GM19025 (cell line): ENCODE measurements at regions not wholly inside any gene's neighbourhood (a gene's known extent, or its start where the extent isn't known, plus 50 kb on each side); places are given as distances from the start of the nearest gene placed in this dataset.

Source experiments
- ATAC-seq: cut with Tn5 transposase; IDR thresholded peaks from one replicate; pipeline ENCODE4 v1.9.1; 2021; ENCODE audit warnings: mild to moderate bottlenecking, low read depth, moderate library complexity; ENCODE audit not compliant: unreplicated experiment

- no peak for ATAC-seq
These were observed 328.8 kb upstream of the NWD2 start for GRCh38 chr4:36915717-36916116.

DNA sequence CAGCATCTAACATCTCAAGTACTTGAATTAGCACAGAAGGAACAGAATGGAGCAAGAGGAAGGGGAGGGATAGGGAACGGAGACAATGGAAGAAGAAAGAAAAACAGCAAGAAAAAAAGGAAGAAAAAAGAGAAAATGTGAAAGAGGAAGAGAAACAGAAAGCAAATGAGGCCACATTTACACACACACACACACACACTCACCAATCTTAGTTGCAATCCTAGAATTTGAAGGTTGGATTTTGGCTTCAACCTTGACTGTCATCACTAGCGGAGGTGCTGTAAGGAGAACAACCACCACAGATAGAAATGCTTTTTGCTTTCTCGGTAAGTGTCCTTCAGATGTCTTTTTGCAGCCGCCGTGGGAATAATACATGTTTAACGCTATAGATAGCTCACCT lies 327.1 kb upstream of the NWD2 start:
- ATAC-seq: no peak

GRCh38 chr4:36919721-36920120 lies 324.8 kb upstream of the NWD2 start:
- no peak for ATAC-seq

- ATAC-seq: no peak
These were observed 322.9 kb upstream of the NWD2 start for GRCh38 chr4:36921476-36922216.

DNA sequence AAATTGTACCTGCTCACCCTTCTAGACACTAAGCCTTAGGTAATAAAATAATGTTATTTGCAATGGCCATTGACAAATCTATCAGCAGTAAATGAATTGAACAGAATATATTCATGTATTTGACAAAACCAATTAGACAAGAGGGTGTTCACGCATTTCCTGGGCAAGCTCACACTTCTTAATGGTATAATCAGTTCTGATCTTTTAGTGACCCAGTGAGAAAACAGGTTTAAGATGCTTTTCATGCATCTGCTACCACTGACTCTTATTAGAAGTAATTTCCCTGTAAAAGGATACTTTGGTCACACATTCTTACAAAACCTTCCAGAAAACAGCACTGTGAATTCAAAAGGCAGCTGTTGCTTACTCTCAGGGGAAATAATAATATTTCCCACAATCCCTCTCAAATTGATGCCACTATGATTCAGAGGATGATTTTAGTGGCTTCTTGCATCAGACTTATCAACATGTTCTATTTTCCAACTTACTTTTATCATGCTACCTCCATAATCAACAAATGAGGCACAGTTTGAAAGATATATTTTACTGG lies 313.9 kb upstream of the NWD2 start:
- no peak for ATAC-seq

GRCh38 chr4:36944232-36944631 lies 300.3 kb upstream of the NWD2 start:
- ATAC-seq: no peak

DNA sequence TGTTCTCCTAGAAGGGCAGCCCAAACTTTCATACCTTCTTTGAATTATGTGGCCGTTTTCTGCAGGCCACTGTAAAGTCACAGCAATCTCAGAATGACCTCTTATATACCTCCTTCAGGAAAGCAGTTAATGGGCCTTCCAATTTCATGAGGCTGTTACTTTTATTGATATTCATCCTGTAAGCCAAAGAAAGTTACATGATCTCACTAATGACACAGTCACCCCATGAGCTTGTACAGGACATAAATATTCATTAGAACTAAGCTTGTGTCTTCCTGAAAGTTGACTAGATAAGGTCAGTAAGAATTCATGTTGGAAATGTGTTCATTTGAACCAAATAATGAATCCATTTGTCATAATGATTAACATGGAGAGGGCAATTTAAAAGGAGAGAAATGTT lies 283.1 kb upstream of the NWD2 start:
- no peak for ATAC-seq

DNA sequence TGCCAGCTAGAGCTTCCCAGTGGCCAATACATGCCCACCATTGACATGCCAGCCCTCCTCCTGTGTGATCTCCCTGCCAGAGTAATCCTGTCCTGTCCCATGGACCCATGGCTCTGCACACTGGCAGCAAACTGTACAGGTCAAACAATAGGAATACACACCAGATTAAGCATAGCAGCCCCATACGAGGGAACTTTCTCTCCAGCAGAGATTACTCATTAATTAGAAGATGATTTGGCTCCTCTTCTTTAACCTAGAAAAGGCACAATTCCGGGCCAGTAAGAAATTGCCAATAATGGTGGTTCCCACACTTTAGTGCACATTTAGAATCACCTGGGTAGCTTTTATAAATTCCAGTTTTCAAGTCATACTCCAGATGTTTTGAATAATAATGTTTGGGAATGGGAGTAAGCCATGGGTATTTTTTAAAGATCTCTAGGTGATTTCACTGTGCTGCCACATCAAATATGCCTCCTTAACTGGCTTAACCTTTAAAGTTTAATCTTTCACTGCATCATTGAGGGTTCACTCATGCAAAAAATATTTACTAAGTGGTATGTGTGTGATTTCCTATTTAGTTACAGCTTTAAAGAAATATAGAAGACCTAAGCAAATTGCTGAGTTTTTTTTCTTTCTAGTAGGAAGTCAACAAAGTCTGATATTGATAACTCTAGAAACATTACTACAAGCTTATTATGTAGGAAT lies 277.6 kb upstream of the NWD2 start:
- no peak for ATAC-seq

DNA sequence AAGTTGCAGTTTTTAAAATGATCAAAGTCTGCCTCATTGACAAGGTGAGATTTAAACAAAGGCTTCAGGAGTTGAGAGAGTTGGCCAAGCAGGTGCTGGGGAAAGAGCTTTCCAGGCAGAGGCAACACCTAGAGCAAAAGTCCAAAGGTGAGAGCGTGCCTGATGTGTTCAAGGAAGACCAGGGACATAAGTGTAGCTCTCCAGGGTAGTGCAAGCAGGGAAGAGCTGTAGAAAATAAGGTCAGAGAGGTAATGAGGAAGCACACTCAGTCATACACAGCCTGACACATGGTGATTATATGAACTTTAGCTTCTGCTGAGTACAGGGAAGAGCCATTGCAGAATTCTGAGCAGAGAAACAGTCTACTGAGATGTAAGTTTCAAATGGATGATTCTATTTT lies 265.0 kb upstream of the NWD2 start:
- no peak for ATAC-seq

DNA sequence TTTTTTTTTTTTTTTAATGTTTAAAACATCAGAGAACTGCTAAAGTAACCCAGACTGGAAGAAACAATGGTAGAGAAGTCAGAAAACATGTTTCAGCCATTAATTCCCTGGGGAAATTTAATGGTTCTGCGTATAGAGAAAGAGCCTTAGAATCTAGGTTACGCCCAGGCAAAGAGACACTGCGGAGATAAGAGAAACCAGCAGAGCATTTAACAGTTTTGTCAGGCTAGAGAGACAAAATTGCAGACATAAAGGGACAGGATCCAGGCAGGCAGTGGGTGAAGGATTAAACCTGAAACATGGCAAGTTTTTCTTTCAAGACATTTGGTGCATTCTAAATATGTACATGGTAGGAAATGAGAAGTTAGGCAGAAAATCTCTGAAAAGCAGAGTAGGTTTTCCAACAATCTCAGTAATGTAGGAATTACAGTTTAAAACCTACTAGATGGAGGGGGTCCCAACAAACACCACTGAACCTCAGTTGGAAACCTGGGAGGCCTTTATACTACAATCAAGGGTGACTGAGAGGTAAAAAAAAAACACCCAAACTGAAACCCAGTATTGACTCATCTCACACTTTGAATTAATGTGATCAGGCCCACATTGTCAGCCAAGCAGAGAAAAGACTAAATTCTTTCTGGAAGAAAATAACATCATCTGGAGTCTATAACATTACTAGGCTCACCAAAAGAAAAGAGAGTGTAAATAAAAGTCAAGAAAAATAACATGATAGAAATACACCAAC lies 254.2 kb upstream of the NWD2 start:
- ATAC-seq: peak; percentile 82

GRCh38 chr4:36997727-36998126 lies 246.8 kb upstream of the NWD2 start:
- ATAC-seq: no peak

- no peak for ATAC-seq
These were observed 244.3 kb upstream of the NWD2 start for GRCh38 chr4:37000281-37000680.

DNA sequence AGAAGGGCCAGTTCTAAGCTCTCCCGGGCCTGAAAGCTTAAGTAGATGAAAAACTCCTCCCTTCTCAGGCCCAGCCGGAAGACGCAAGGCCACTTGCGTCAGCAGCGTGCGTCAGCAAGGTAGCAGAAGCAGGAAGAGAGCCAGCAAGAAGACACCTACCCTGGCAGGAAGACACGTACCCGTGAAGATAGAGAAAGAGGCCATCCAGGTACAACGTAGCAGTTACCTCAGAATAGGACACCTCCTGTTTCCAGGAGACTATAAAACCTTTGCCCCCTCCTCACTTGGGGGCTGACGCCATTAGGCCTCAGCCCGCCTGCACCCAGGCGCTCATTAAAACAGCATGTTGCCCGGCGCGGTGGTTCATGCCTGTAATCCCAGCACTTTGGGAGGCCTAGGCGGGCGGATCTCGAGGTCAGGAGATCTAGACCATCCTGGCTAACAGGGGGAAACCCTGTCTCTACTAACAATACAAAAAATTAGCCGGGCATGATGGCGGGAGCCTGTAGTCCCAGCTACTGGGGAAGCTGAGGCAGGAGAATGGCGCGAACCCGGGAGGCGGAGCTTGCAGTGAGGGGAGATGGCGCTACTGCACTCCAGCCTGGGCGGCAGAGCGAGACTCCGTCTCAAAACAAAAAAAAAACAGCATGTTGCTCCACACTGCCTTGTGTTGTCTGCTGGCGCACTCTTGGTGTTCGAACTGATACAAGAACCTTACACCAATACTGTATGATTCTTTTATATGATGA lies 242.7 kb upstream of the NWD2 start:
- ATAC-seq: no peak

DNA sequence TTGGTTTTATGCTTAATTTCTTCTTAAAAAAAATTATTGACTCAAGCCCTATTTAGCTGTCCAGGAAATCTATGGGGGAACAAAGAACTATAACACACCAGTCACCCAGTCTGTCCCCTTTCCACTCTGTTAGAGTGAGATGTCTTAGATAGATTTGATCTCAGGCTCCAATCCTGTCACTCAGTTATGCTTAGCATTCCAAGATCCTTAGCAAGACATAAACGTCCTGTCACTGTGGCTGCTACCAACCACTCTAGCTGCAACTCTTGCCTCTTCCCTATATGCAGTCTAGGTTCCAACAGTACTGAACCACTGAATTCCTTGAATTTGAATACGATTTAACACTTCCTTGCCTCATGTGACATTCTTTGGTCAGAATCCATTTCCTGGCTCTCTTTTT lies 241.9 kb upstream of the NWD2 start:
- no peak for ATAC-seq

DNA sequence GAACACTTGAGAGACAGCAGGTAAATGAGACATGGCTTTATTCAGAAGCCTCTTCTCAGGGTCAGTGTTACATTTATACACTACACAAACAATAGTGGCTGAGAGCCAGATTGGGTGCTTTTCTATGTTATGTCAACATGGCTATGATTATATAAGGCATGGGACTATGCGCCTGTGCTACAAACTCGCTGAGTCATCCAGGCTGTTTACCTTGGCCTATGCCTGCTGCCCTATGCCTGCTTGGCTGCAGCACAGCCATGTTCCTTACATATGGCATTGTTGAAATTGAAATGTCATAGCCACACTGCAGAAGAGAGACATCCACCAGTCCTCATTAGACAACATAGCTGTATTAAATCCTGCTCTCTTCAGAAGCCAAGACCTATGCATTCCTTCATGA lies 236.3 kb upstream of the NWD2 start:
- no peak for ATAC-seq

- ATAC-seq: no peak
These were observed 230.0 kb upstream of the NWD2 start for GRCh38 chr4:37014584-37014983.

DNA sequence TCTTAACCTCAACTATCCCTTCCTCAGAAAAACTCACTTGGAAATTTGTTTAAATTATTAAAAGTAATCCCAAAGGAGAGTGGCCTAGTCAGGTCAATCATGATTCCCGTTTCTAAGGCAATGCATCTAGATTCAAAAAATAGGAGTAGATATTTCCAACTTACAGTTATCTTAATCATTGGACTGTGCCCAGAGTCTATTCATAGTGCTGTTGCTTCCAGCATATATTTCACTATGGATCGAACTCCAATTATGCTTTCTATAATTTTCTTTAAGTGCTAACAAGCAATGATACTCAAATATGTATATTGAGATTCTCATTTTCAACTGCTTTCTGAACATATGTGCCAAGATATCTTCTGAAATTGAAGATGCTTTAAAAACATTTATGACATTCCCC lies 229.2 kb upstream of the NWD2 start:
- ATAC-seq: no peak

GRCh38 chr4:37023504-37023903 lies 221.0 kb upstream of the NWD2 start:
- ATAC-seq: no peak

GRCh38 chr4:37023996-37024395 lies 220.5 kb upstream of the NWD2 start:
- ATAC-seq: no peak

- ATAC-seq: no peak
These were observed 203.7 kb upstream of the NWD2 start for GRCh38 chr4:37040816-37041215.

DNA sequence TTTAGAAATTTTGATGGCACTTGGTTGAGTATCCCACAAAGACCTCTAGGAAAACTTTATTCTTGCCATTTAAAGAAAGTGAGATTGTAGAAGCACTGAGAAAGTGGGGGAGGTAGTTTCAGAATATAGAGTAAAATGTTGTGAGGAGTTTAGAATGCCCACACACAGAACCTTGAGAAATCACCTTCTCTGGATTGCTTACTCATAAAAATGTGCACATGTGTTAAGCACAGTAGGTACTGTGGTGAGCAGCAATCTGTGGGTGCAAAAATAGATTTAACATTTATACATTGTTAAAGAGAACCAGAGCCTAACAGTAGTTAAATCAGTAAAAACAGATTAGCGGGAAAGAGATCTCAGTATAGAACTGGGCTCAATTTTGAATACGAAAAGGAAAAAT lies 201.2 kb upstream of the NWD2 start:
- no peak for ATAC-seq
